ENCODE measurements at regions not wholly inside any gene's neighbourhood (a gene's known extent, or its start where the extent isn't known, plus 50 kb on each side); places are given as distances from the start of the nearest gene placed in this dataset.

DNA sequence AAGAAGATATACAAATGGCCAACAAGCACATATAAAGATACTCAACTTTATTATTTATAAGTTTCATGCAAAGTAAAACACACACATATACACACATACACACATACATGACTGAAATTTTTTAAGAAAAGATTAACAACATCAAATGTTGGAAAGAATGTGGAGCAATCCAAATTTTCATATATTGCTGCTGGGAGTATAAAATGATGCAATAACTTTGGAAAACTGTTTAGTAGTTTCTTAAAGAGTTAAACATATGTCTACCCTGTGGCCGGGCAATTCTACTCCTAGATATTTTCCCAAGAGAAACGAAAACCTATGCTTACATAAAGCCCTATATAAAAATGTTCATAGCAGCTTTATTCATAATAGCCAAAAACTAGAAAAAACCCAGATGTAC, 99.8 kb upstream of the NR4A3 start:
- H3K27me3 ChIP-seq: no peaks in the 10 kb centered on the region
- no peaks in the 10 kb centered on the region for H3K36me3 ChIP-seq
- WGBS, 3 donors: 49 to 68% (median 61%) methylated on average over 2 of the region's 2 CpGs
- H3K27ac ChIP-seq: no peak overlapping the region
- no peaks in the 10 kb centered on the region for H3K4me1 ChIP-seq (ENCODE audit: insufficient read depth)
- H3K4me3 ChIP-seq: no peak overlapping the region
- no peak for DNase-seq
- intact Hi-C loops (cut with DNase I): no loop called here
- no peaks in the 10 kb centered on the region for H3K9me3 ChIP-seq
- TF ChIP-seq EP300 (IDR thresholded peaks at IDR 0.05): no peak
- TF ChIP-seq, protein P1, sequence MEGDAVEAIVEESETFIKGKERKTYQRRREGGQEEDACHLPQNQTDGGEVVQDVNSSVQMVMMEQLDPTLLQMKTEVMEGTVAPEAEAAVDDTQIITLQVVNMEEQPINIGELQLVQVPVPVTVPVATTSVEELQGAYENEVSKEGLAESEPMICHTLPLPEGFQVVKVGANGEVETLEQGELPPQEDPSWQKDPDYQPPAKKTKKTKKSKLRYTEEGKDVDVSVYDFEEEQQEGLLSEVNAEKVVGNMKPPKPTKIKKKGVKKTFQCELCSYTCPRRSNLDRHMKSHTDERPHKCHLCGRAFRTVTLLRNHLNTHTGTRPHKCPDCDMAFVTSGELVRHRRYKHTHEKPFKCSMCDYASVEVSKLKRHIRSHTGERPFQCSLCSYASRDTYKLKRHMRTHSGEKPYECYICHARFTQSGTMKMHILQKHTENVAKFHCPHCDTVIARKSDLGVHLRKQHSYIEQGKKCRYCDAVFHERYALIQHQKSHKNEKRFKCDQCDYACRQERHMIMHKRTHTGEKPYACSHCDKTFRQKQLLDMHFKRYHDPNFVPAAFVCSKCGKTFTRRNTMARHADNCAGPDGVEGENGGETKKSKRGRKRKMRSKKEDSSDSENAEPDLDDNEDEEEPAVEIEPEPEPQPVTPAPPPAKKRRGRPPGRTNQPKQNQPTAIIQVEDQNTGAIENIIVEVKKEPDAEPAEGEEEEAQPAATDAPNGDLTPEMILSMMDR (IDR thresholded peaks at IDR 0.05): no peak
- TF ChIP-seq POLR2A (IDR thresholded peaks at IDR 0.05): no peak

DNA sequence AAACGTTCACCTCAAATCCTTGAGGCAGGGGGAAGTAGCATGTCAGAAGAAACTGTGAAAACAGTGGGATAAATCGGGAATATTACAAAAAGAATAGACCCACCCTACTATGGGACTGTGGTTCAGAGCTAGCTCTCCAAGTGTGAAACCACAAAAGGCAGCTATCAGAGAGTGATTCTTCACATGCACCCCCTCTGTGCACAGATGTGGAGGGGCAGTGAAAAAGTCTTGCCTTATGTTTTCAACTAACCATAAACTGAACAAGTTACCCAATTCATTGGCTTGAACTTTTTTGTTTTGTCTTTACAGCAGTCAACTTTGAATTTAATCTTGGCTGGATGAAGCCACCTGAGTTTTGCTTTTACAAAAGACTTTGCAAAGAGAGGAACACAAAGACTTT, 98.8 kb upstream of the NR4A3 start:
- Histone ChIP-seq H3K27me3 (no peaks in the 10 kb centered on the region), H3K9me3 (no peaks in the 10 kb centered on the region), H3K4me1 (ENCODE audit: insufficient read depth) (no peaks in the 10 kb centered on the region), H3K27ac (no peak overlapping the region), H3K4me3 (no peak overlapping the region), H3K36me3 (no peaks in the 10 kb centered on the region)
- 34 to 52% (median 49%) methylated on average over 2 of the region's 2 CpGs for WGBS, 3 donors
- intact Hi-C loops (cut with DNase I): no loop called here
- no peak for DNase-seq
- no peak for TF ChIP-seq POLR2A (IDR thresholded peaks at IDR 0.05)
- TF ChIP-seq, protein P1 (IDR thresholded peaks at IDR 0.05): no peak
- no peak for TF ChIP-seq EP300 (IDR thresholded peaks at IDR 0.05)

DNA sequence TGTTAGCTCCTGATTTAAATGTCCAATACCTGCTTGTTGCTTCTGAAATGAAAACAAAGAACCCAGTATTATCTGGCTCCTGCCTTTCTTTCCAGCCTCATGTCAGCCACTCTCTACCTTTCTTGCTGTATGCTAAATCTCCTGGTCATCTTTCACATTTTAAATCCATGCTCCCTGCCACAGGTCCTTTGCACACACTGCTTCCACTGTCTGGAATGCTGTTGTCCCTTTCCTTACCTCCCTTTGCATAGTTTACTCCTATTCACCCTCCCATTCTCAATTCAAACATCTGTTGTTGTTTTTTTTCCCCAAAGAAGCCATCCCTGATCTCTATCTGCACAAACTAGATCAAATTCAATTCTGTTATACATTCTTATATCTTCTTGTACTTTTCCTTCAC, 97.0 kb upstream of the NR4A3 start:
- intact Hi-C loops (cut with DNase I): no loop called here
- Histone ChIP-seq H3K4me3 (no peak overlapping the region), H3K27ac (no peak overlapping the region), H3K36me3 (no peaks in the 10 kb centered on the region), H3K27me3 (no peaks in the 10 kb centered on the region), H3K4me1 (ENCODE audit: insufficient read depth) (no peaks in the 10 kb centered on the region), H3K9me3 (no peaks in the 10 kb centered on the region)
- TF ChIP-seq, protein P1 (IDR thresholded peaks at IDR 0.05): no peak
- TF ChIP-seq POLR2A (IDR thresholded peaks at IDR 0.05) (no peak), EP300 (IDR thresholded peaks at IDR 0.05) (no peak)
- DNase-seq: no peak

DNA sequence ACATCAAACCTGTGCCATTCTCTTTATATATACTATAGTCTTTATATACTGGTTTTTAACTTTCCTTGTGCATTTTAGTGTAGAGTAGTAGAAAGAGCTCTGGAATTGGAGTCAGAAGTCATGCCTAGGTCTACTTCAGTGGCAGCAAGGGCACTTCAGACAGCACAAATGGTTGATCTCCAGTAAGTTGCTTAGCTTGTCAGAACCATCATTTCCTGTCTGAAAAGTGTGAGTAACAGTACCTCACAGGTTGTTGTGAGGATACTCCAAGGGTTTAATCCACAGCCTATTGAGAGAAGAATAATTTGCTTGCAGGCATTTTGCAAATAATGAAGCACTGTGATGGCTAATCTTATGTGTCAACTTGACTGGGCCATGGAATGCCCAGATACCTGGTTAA, 95.8 kb upstream of the NR4A3 start:
- TF ChIP-seq EP300 (IDR thresholded peaks at IDR 0.05) (no peak), POLR2A (IDR thresholded peaks at IDR 0.05) (no peak)
- TF ChIP-seq, protein P1 (IDR thresholded peaks at IDR 0.05): no peak
- intact Hi-C loops (cut with DNase I): no loop called here
- no peak for DNase-seq
- Histone ChIP-seq H3K36me3 (no peaks in the 10 kb centered on the region), H3K4me1 (ENCODE audit: insufficient read depth) (no peaks in the 10 kb centered on the region), H3K4me3 (no peak overlapping the region), H3K27me3 (no peaks in the 10 kb centered on the region), H3K9me3 (no peaks in the 10 kb centered on the region), H3K27ac (no peak overlapping the region)

DNA sequence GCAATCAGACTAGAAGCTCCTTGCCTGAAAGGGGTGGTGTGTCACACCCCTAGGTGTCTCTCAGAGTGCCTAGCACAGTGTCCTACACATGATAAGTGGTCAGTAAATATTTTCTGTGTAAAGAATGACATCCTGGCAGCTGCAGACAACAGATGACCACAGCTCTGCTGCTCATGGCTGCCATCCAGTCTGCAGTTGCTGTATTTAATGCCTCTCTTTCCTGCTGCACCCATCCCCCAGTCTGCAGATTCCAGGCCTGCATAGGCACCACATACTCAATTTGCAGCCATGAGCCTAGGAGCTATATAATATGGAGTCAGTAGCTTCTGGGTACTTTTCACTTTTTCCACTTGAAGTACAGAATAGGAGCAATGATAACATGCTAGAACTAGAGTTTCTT, 94.9 kb upstream of the NR4A3 start:
- no peaks in the 10 kb centered on the region for H3K9me3 ChIP-seq
- intact Hi-C loops (cut with DNase I): no loop called here
- no peak for DNase-seq

More for the DNA sequence above, 94.9 kb upstream of the NR4A3 start:
- no peak overlapping the region for H3K4me3 ChIP-seq
- no peak overlapping the region for H3K27ac ChIP-seq
- H3K36me3 ChIP-seq: no peaks in the 10 kb centered on the region
- no peaks in the 10 kb centered on the region for H3K4me1 ChIP-seq (ENCODE audit: insufficient read depth)
- TF ChIP-seq POLR2A (IDR thresholded peaks at IDR 0.05): no peak
- TF ChIP-seq, protein P1 (IDR thresholded peaks at IDR 0.05): no peak
- TF ChIP-seq EP300 (IDR thresholded peaks at IDR 0.05): no peak
- no peaks in the 10 kb centered on the region for H3K27me3 ChIP-seq
